Activated CD4-positive, alpha-beta T cell treated with anti-CD3 and anti-CD28 coated beads, Interleukin-2, amount 10 ng/mL, durations not matched to agents 7 days and 5 days (primary cell): ENCODE measurements at regions not wholly inside any gene's neighbourhood (a gene's known extent, or its start where the extent isn't known, plus 50 kb on each side); places are given as distances from the start of the nearest gene placed in this dataset.

Source experiments
- CTCF ChIA-PET: fragments of 350-600 bp; sonication (Branson Sonifier 250); formaldehyde crosslinking; loops from one replicate; lab custom pipeline; 2021; ENCODE audit warnings: antibody characterized with exemption; lab: Charles Lee
- POLR2A ChIA-PET: fragments of 350-600 bp; sonication (Branson Sonifier 250); formaldehyde crosslinking; loops from one replicate; lab custom pipeline; 2021; ENCODE audit warnings: antibody characterized with exemption; lab: Charles Lee
- DNase-seq: peaks from one replicate; pipeline ENCODE4 v3.0.0-alpha.2; 2020
- H3K27ac Mint-ChIP-seq: one replicate; pipeline ENCODE4 v1.8.0; 2021; ENCODE audit warnings: mild to moderate bottlenecking, moderate library complexity, mixed read lengths
- H3K27me3 Mint-ChIP-seq: one replicate; pipeline ENCODE4 v1.8.0; 2021; ENCODE audit warnings: mixed read lengths
- H3K36me3 Mint-ChIP-seq: one replicate; pipeline ENCODE4 v1.8.0; 2021; ENCODE audit warnings: low read depth, mixed read lengths
- H3K4me1 Mint-ChIP-seq: one replicate; pipeline ENCODE4 v1.8.0; 2021; ENCODE audit warnings: mixed read lengths
- H3K4me3 Mint-ChIP-seq: one replicate; pipeline ENCODE4 v1.8.0; 2021; ENCODE audit warnings: mild to moderate bottlenecking, moderate library complexity, mixed read lengths
- H3K9me3 Mint-ChIP-seq: one replicate; pipeline ENCODE4 v1.8.0; 2021; ENCODE audit warnings: mixed read lengths

- peaks cover 30% of the 10 kb centered on the region for H3K4me1 Mint-ChIP-seq
- no peaks in the 10 kb centered on the region for H3K27me3 Mint-ChIP-seq
- H3K4me3 Mint-ChIP-seq, result no peak overlapping the region
- CTCF ChIA-PET, result interaction anchor here (0.6 to 1.4 kb wide), 5 partner anchors 9 to 180 kb away, joined by 3 to 6 read pairs (median 3); no protein-coding TSS in a partner anchor
- no peak for DNase-seq
- H3K9me3 Mint-ChIP-seq, result peaks cover 2% of the 10 kb centered on the region
- H3K36me3 Mint-ChIP-seq, result peaks cover 2% of the 10 kb centered on the region
- peak overlapping the region; percentile 79 for H3K27ac Mint-ChIP-seq
- POLR2A ChIA-PET, result no interaction called here
Measured at GRCh38 chrX:20418379-20419150, 151.9 kb upstream of the RPS6KA3 start.

GRCh38 chrX:20414762-20415445, 148.2 kb upstream of the RPS6KA3 start:
- no peak overlapping the region for H3K4me3 Mint-ChIP-seq
- no peak for DNase-seq
- peaks cover 2% of the 10 kb centered on the region for H3K9me3 Mint-ChIP-seq
- peak overlapping the region; percentile 94 for H3K27ac Mint-ChIP-seq
- H3K27me3 Mint-ChIP-seq, result no peaks in the 10 kb centered on the region
- H3K36me3 Mint-ChIP-seq, result peaks cover 6% of the 10 kb centered on the region
- POLR2A ChIA-PET, result no interaction called here
- CTCF ChIA-PET, result interaction anchor here (0.5 to 3.4 kb wide), 8 partner anchors 10 to 182 kb away, joined by 3 to 19 read pairs (median 4); no protein-coding TSS in a partner anchor
- H3K4me1 Mint-ChIP-seq, result peaks cover 40% of the 10 kb centered on the region

GRCh38 chrX:20414066-20414465, 147.4 kb upstream of the RPS6KA3 start:
- H3K36me3 Mint-ChIP-seq, result peaks cover 6% of the 10 kb centered on the region
- H3K4me3 Mint-ChIP-seq, result no peak overlapping the region
- no peaks in the 10 kb centered on the region for H3K27me3 Mint-ChIP-seq
- DNase-seq, result no peak
- peaks cover 40% of the 10 kb centered on the region for H3K4me1 Mint-ChIP-seq
- peak overlapping the region; percentile 94 for H3K27ac Mint-ChIP-seq
- ChIA-PET POLR2A (no interaction called here), CTCF (interaction anchor here (0.6 to 3.4 kb wide), 6 partner anchors 9 to 58 kb away, joined by 3 to 19 read pairs (median 4); no protein-coding TSS in a partner anchor)
- peaks cover 2% of the 10 kb centered on the region for H3K9me3 Mint-ChIP-seq

GRCh38 chrX:20412871-20413486, 146.3 kb upstream of the RPS6KA3 start:
- CTCF ChIA-PET, result no interaction called here
- H3K9me3 Mint-ChIP-seq, result peaks cover 2% of the 10 kb centered on the region
- peak; percentile 67 for DNase-seq
- H3K36me3 Mint-ChIP-seq, result peaks cover 4% of the 10 kb centered on the region
- H3K4me1 Mint-ChIP-seq, result peaks cover 30% of the 10 kb centered on the region
- peak overlapping the region; percentile 94 for H3K27ac Mint-ChIP-seq
- H3K27me3 Mint-ChIP-seq, result no peaks in the 10 kb centered on the region
- H3K4me3 Mint-ChIP-seq, result no peak overlapping the region
- POLR2A ChIA-PET, result interaction anchor here (0.6 kb wide), 1 partner anchor 33 kb away, joined by 4 read pairs; no protein-coding TSS in a partner anchor

- no peak overlapping the region for H3K4me3 Mint-ChIP-seq
- H3K4me1 Mint-ChIP-seq, result peaks cover 27% of the 10 kb centered on the region
- ChIA-PET CTCF (no interaction called here), POLR2A (no interaction called here)
- H3K27me3 Mint-ChIP-seq, result no peaks in the 10 kb centered on the region
- H3K36me3 Mint-ChIP-seq, result peaks cover 5% of the 10 kb centered on the region
- no peak overlapping the region for H3K27ac Mint-ChIP-seq
- no peaks in the 10 kb centered on the region for H3K9me3 Mint-ChIP-seq
- DNase-seq, result no peak
Measured at GRCh38 chrX:20410540-20410939, 143.8 kb upstream of the RPS6KA3 start.

- H3K4me1 Mint-ChIP-seq, result peaks cover 27% of the 10 kb centered on the region
- CTCF ChIA-PET, result interaction anchor here (0.6 kb wide), 1 partner anchor 104 kb away, joined by 3 read pairs; no protein-coding TSS in a partner anchor
- POLR2A ChIA-PET, result no interaction called here
- DNase-seq, result no peak
- H3K27ac Mint-ChIP-seq, result no peak overlapping the region
- H3K27me3 Mint-ChIP-seq, result no peaks in the 10 kb centered on the region
- H3K4me3 Mint-ChIP-seq, result no peak overlapping the region
- no peaks in the 10 kb centered on the region for H3K9me3 Mint-ChIP-seq
- H3K36me3 Mint-ChIP-seq, result peaks cover 5% of the 10 kb centered on the region
Measured at GRCh38 chrX:20409991-20410390, 143.3 kb upstream of the RPS6KA3 start.

- no peak for DNase-seq
- Mint-ChIP-seq H3K36me3 (peaks cover under 1% of the 10 kb centered on the region), H3K4me3 (no peak overlapping the region), H3K9me3 (no peaks in the 10 kb centered on the region), H3K27me3 (no peaks in the 10 kb centered on the region), H3K27ac (no peak overlapping the region), H3K4me1 (no peaks in the 10 kb centered on the region)
- CTCF ChIA-PET, result interaction anchor here (0.9 to 1.2 kb wide), 2 partner anchors 12 to 90 kb away, joined by 3 to 4 read pairs; no protein-coding TSS in a partner anchor
- POLR2A ChIA-PET, result no interaction called here
Measured at GRCh38 chrX:20402956-20403355, 136.2 kb upstream of the RPS6KA3 start.

GRCh38 chrX:20399728-20400414, 133.2 kb upstream of the RPS6KA3 start:
- no peak for DNase-seq
- H3K4me3 Mint-ChIP-seq, result no peak overlapping the region
- ChIA-PET POLR2A (no interaction called here), CTCF (interaction anchor here (1.2 kb wide), 1 partner anchor 9 kb away, joined by 4 read pairs; no protein-coding TSS in a partner anchor)
- H3K4me1 Mint-ChIP-seq, result no peaks in the 10 kb centered on the region
- no peaks in the 10 kb centered on the region for H3K9me3 Mint-ChIP-seq
- peaks cover 2% of the 10 kb centered on the region for H3K27me3 Mint-ChIP-seq
- H3K36me3 Mint-ChIP-seq, result no peaks in the 10 kb centered on the region
- H3K27ac Mint-ChIP-seq, result no peak overlapping the region

- POLR2A ChIA-PET, result no interaction called here
- peaks cover 2% of the 10 kb centered on the region for H3K27me3 Mint-ChIP-seq
Measured at GRCh38 chrX:20397587-20397986, 130.9 kb upstream of the RPS6KA3 start.

GRCh38 chrX:20394451-20394850, 127.7 kb upstream of the RPS6KA3 start:
- POLR2A ChIA-PET, result no interaction called here
- H3K4me3 Mint-ChIP-seq, result no peak overlapping the region
- CTCF ChIA-PET, result interaction anchor here (1.0 to 1.6 kb wide), 3 partner anchors 10 to 55 kb away, joined by 3 to 4 read pairs (median 3); no protein-coding TSS in a partner anchor
- H3K9me3 Mint-ChIP-seq, result no peaks in the 10 kb centered on the region
- no peak overlapping the region for H3K27ac Mint-ChIP-seq
- DNase-seq, result no peak
- H3K4me1 Mint-ChIP-seq, result no peaks in the 10 kb centered on the region
- H3K27me3 Mint-ChIP-seq, result peaks cover 2% of the 10 kb centered on the region
- no peaks in the 10 kb centered on the region for H3K36me3 Mint-ChIP-seq

More at GRCh38 chrX:20397587-20397986, 130.9 kb upstream of the RPS6KA3 start:
- H3K36me3 Mint-ChIP-seq, result no peaks in the 10 kb centered on the region
- no peak for DNase-seq
- no peak overlapping the region for H3K4me3 Mint-ChIP-seq
- H3K9me3 Mint-ChIP-seq, result no peaks in the 10 kb centered on the region
- CTCF ChIA-PET, result no interaction called here
- no peaks in the 10 kb centered on the region for H3K4me1 Mint-ChIP-seq
- no peak overlapping the region for H3K27ac Mint-ChIP-seq

GRCh38 chrX:20393944-20394343, 127.2 kb upstream of the RPS6KA3 start:
- CTCF ChIA-PET, result interaction anchor here (1.0 to 1.6 kb wide), 3 partner anchors 9 to 55 kb away, joined by 3 to 4 read pairs (median 3); no protein-coding TSS in a partner anchor
- Mint-ChIP-seq H3K4me1 (no peaks in the 10 kb centered on the region), H3K9me3 (no peaks in the 10 kb centered on the region), H3K27me3 (peaks cover 2% of the 10 kb centered on the region), H3K4me3 (no peak overlapping the region), H3K27ac (no peak overlapping the region), H3K36me3 (no peaks in the 10 kb centered on the region)
- POLR2A ChIA-PET, result no interaction called here
- no peak for DNase-seq

- peaks cover 2% of the 10 kb centered on the region for H3K27me3 Mint-ChIP-seq
- POLR2A ChIA-PET, result no interaction called here
- DNase-seq, result no peak
- no peaks in the 10 kb centered on the region for H3K36me3 Mint-ChIP-seq
- H3K4me1 Mint-ChIP-seq, result no peaks in the 10 kb centered on the region
- no peak overlapping the region for H3K27ac Mint-ChIP-seq
- CTCF ChIA-PET, result no interaction called here
- H3K9me3 Mint-ChIP-seq, result no peaks in the 10 kb centered on the region
- no peak overlapping the region for H3K4me3 Mint-ChIP-seq
Measured at GRCh38 chrX:20388594-20388993, 121.9 kb upstream of the RPS6KA3 start.
